GM12892 (cell line): ENCODE measurements at regions not wholly inside any gene's neighbourhood (a gene's known extent, or its start where the extent isn't known, plus 50 kb on each side); places are given as distances from the start of the nearest gene placed in this dataset.

Source experiments
- DNase-seq: peaks from one replicate; pipeline ENCODE4 v3.0.0; 2011; ENCODE audit not compliant: insufficient read length
- FAIRE-seq: peaks from 2 replicates; lab custom pipeline; 2011; peaks lifted over from hg19 to GRCh38; lab: Jason Lieb, UNC
- POLR2A ChIP-seq: IDR thresholded peaks from 2 replicates; pipeline ENCODE4 v1.6.1; 2011; ENCODE audit warnings: low read depth, low read length, control low read depth
- POLR2AphosphoS5 ChIP-seq: IDR thresholded peaks from 2 replicates; pipeline ENCODE4 v1.6.1; 2011; ENCODE audit warnings: low read depth, low read length, control low read depth
- TAF1 ChIP-seq: IDR thresholded peaks from 2 replicates; pipeline ENCODE4 v1.6.1; 2011; ENCODE audit warnings: low read depth, mild to moderate bottlenecking, control low read depth, low read length, borderline replicate concordance

GRCh38 chr2:6069381-6069780 is 377.2 kb downstream of the SOX11 start:
- no peak for DNase-seq
- TF ChIP-seq POLR2AphosphoS5 = no peak
- no peak for FAIRE-seq

GRCh38 chr2:6071519-6071918 is 379.3 kb downstream of the SOX11 start:
- no peak for TF ChIP-seq POLR2A
- TF ChIP-seq POLR2AphosphoS5 = no peak
- TF ChIP-seq TAF1 = no peak
- DNase-seq = no peak
- no peak for FAIRE-seq

GRCh38 chr2:6072276-6072675 is 380.1 kb downstream of the SOX11 start:
- TF ChIP-seq POLR2AphosphoS5 (no peak), TAF1 (no peak), POLR2A (no peak)
- DNase-seq (no peak), FAIRE-seq (no peak)

- no peak for TF ChIP-seq TAF1
- no peak for TF ChIP-seq POLR2AphosphoS5
- no peak for TF ChIP-seq POLR2A
- FAIRE-seq = no peak
Observed at GRCh38 chr2:6072768-6073167, 380.6 kb downstream of the SOX11 start.

GRCh38 chr2:6073191-6074088 is 381.3 kb downstream of the SOX11 start:
- TF ChIP-seq POLR2A (no peak), POLR2AphosphoS5 (no peak), TAF1 (no peak)
- DNase-seq (no peak), FAIRE-seq (no peak)

More at GRCh38 chr2:6072768-6073167, 380.6 kb downstream of the SOX11 start:
- DNase-seq = no peak

- FAIRE-seq = no peak
- no peak for DNase-seq
- no peak for TF ChIP-seq POLR2AphosphoS5
- no peak for TF ChIP-seq TAF1
- TF ChIP-seq POLR2A = no peak
Observed at GRCh38 chr2:6074089-6074643, 382.0 kb downstream of the SOX11 start.

- FAIRE-seq = no peak
- TF ChIP-seq POLR2A (no peak), POLR2AphosphoS5 (no peak), TAF1 (no peak)
- DNase-seq = no peak
Observed at GRCh38 chr2:6077585-6077984, 385.4 kb downstream of the SOX11 start.

GRCh38 chr2:6078414-6078813 is 386.2 kb downstream of the SOX11 start:
- FAIRE-seq = no peak
- no peak for DNase-seq
- TF ChIP-seq POLR2AphosphoS5 (no peak), TAF1 (no peak), POLR2A (no peak)

- FAIRE-seq = no peak
- TF ChIP-seq POLR2AphosphoS5 (no peak), TAF1 (no peak), POLR2A (no peak)
- DNase-seq = no peak
Observed at GRCh38 chr2:6079405-6079804, 387.2 kb downstream of the SOX11 start.

- TF ChIP-seq POLR2A (no peak), TAF1 (no peak), POLR2AphosphoS5 (no peak)
- FAIRE-seq = no peak
- no peak for DNase-seq
Observed at GRCh38 chr2:6080932-6081753, 389.0 kb downstream of the SOX11 start.

GRCh38 chr2:6081955-6082624 is 389.9 kb downstream of the SOX11 start:
- FAIRE-seq (no peak), DNase-seq (no peak)
- TF ChIP-seq POLR2AphosphoS5 (no peak), POLR2A (no peak), TAF1 (no peak)
